GM12865 (cell line): ENCODE measurements at regions not wholly inside any gene's neighbourhood (a gene's known extent, or its start where the extent isn't known, plus 50 kb on each side); places are given as distances from the start of the nearest gene placed in this dataset.

ENCODE experiments used
- DNase-seq: peaks from one replicate; pipeline ENCODE4 v3.0.0; 2010; ENCODE audit warnings: low read depth
- H3K4me3 ChIP-seq: 2 replicates; pipeline ENCODE4 v1.5.1; 2011; ENCODE audit warnings: mild to moderate bottlenecking, low read depth, low read length, control low read depth
- CTCF ChIP-seq: IDR thresholded peaks from 2 replicates; pipeline ENCODE4 v1.5.1; 2011; ENCODE audit warnings: low read length, control low read depth, low read depth, inconsistent platforms; ENCODE audit not compliant: insufficient read depth; ENCODE audit errors: missing control alignments

DNA sequence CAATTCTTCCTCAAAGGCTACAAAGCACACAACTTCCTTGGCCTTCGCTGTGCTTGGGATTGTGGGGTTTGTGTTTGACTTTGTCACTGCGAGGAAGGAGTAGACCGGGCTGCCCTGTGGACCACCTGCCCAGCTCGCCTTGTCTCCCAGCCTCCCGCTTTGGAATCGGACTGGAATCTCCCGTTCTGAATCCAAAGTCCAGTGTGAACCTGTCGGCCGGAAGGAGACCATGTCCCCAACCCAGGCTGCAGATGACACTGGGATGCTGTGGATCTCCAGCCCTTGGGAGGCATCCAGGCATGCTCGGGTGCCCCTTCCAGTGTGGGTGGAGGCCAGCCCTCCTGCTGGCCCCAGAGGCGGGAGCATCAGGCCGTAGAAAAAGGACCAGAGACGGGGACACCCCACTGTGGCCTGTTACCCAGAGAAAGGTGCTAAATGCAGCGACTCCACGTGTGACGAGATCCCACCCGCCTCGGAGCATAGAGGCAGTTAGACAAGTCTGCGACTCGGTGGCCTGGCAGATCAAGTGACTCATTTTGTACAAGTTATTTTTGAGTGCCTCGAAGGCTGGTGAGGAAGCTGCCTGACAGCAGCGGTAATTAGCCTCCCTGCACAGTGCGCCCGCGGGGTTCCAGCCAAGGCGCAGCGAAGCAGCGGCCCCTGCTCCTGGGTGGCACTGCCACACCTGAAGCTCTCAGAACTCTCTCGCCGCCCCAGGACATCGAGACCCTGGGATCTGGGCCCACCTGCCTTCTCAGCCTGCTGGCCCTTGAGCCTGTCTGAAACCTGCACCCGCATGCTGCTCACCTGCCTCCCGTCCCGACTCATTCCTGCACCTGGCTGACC is 57.5 kb downstream of the ADRA2C start:
- DNase-seq, result no peak
- no peak overlapping the region for H3K4me3 ChIP-seq
- TF ChIP-seq CTCF, result no peak

DNA sequence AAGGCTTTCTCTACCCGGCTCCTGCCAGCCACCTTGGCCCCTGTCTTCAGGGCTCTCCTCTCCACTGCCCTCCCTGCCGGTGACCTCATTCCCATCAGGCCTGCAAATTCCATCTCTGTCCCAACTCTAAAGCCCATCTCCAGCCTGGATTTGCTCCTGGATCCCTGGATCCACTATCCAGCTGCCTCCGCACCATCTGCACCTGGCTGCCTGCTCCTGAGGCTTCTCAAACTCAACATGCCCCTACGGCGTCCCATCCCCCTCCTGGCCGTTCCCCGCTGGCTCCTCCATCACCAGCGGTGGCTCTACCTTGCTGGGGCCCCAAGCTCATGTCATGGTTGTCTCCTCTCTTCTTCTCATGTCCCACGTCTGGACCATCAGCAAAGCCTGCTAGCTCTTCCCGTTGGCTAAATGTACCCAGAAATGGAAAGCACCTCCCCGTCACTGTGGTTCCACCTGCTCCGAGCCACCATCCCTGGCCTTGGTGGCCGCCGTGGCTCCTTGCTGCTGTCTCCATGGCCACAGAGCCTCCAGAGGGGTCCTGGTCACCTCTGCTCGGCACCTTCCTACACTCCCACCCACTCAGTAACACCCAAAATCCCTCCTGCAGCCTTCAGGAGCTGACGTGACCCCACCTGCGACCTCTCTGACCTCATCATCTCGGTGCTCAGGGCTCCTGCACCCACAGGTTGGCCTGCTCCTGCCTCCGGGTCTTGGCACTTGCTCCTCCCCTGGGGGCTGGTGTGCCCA is 58.5 kb downstream of the ADRA2C start:
- no peak overlapping the region for H3K4me3 ChIP-seq
- DNase-seq, result no peak
- TF ChIP-seq CTCF, result no peak

DNA sequence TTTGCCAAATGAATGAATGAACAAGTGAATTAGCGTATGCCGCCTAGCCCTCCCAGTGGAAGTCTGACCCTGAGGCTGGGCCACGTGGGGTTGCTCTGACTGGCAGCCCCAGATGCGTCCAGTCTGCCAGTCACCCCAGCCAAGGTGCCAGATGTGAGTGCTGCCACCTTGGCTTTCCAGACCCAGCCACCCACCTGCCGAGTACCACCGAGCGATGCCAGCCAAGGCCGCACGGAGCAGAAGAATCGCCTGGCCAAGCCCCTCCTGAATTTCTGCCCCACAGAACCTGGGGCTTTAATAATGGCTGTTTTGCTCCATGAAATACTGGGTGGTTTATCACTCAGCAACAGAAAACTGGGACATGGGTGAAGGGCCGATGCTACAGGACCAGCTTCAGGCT is 59.3 kb downstream of the ADRA2C start:
- DNase-seq, result no peak
- TF ChIP-seq CTCF, result no peak
- no peak overlapping the region for H3K4me3 ChIP-seq

DNA sequence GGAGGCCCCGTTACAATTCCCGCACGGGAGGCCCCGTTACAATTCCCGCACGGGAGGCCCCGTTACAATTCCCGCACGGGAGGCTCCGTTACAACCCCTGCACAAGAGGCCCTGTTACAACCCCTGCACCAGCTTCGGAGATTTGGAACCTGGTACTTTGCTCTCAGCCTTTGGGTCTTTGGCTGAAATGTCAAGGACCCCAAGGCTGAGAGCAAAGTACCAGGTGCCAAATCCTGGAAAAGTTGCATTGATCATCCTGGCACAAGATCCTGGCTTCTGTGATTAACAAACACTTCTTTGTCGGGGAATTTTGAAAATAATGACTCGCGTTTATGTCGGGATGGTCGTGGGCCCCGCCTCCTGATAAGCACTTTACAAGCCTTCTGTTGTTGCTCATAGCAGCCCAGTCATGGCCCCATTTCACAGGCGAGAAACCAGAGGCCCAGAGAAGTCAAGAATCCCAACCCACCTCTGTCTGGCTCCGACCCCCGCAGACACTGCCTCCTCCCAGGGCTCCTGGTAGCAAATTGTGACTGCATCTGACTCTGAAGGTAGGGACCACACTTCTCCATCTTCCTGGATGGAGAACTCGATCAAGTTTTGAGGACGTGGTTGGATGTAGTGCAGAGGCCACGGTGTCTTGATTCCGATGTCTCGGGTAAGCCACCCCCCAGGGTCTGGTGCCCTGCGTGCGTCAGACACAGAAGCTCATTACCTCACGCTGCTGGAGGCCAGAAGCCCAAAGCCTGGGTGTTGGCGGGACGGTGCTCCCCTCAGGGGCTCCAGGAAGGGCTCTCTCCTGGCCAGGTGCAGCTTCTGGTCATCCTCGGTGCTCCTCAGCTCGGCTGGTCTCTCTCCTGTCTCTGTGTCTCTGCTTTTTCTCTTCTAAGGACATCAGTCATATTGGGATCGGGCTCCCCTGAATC is 60.3 kb downstream of the ADRA2C start:
- DNase-seq, result no peak
- no peak for TF ChIP-seq CTCF
- H3K4me3 ChIP-seq, result no peak overlapping the region

DNA sequence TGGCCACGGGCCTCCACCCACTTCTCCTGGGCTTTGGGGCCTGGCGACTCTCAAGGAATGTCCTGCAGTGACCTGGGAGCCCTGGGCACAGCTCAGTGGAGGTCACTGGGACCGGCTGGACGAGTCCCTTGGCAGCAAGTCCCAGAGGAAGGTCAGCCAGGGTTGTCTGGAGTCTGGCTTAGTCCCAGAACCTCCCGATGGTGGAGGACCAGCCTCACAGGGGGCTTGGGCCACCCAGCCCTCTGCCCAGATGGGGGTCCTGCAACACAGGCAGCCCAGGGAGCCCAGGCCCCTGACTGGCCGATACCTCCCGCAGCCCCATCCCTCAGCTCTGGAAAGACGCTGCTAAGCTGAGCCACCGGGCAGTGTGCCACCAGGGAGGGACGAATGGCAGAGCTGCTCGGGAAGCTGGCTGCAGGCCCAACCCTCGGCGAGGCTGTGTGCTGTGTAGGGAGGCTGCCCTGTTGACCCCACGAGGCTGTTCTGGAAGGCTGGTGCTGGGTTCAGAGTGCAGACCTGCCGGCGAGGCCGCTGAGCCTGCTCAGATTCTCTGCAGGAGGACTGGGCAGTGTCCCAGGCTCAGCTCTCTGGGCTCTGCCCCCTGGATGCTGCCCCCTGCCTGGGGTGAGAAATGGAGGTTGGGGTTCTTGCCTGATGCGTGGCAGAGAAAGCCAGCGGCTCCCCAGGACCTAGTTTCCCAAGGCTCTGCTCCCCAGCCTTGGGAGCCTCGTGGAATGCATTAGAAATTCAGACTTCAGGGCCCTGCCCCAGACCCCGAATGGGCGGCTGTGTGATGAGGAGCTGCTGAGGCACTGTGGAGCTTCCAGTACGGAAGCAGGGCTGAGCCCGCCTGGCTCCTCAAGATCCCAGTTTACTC is 61.7 kb downstream of the ADRA2C start:
- DNase-seq, result no peak
- H3K4me3 ChIP-seq, result no peak overlapping the region
- no peak for TF ChIP-seq CTCF

DNA sequence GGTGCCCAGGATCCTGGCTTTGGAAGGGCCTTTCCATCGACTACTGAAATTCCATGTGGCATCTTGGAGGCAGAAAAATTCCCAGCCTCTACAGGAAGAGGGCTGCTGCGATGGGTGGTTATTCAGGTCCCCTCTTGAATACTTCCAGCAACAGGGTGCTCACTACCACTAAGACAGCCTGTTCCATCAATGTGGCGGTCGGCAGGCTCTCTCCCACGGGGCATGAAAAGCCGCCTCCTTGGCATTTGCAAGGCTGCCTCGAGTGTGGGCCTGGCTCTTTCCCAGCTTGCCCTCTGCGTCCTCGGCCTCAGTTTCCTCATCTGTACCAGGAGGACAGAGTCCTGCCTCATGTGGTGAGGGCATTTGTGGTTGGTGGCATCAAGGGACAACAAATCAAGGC is 62.4 kb downstream of the ADRA2C start:
- no peak for TF ChIP-seq CTCF
- no peak for DNase-seq

More for the DNA sequence above, 62.4 kb downstream of the ADRA2C start:
- H3K4me3 ChIP-seq, result no peak overlapping the region
